B cell (primary cell): ENCODE measurements at regions not wholly inside any gene's neighbourhood (a gene's known extent, or its start where the extent isn't known, plus 50 kb on each side); places are given as distances from the start of the nearest gene placed in this dataset.

Experiments
- ATAC-seq: fragments of 200-7000 bp; cut with Tn5 transposase; one replicate; pipeline ENCODE4 v1.10.0; 2021; ENCODE audit warnings: low read depth, mild to moderate bottlenecking, moderate number of reproducible peaks, moderate library complexity
- CTCF ChIA-PET: fragments of 350-600 bp; sonication (Branson Sonifier 250); formaldehyde crosslinking; loops from one replicate; lab custom pipeline; 2021; ENCODE audit warnings: antibody characterized with exemption, inconsistent platforms; lab: Charles Lee
- POLR2A ChIA-PET: fragments of 350-600 bp; sonication (Branson Sonifier 250); formaldehyde crosslinking; loops from one replicate; lab custom pipeline; 2021; ENCODE audit warnings: antibody characterized with exemption; lab: Charles Lee
- DNase-seq: peaks from one replicate; pipeline ENCODE4 v3.0.0; 2013
- H2AFZ ChIP-seq: 2 replicates; pipeline ENCODE4 v1.6.1; 2012; ENCODE audit warnings: mild to moderate bottlenecking, low read depth, low read length; ENCODE audit not compliant: insufficient read depth, poor library complexity, severe bottlenecking
- H3K27ac ChIP-seq, 2 donors: 1 replicate in 1 of 2; 2 replicates in 1 of 2; pipeline ENCODE4 v1.5.1; 2012 to 2013; ENCODE audit warnings: low read length in 2 of 2, mild to moderate bottlenecking in 2 of 2, moderate library complexity in 1 of 2
- H3K27me3 ChIP-seq, 4 experiments: fragments of 200-600 bp in 1 of 4; sonication (generic) in 1 of 4; replicated peaks in 1 of 4; 1 replicate in 2 of 4; 2 replicates in 2 of 4; pipeline versions ENCODE4 v1.6.1 to v1.7.0; 2013 to 2016; ENCODE audit warnings: low read length in 3 of 4, mild to moderate bottlenecking in 2 of 4, mixed read lengths in 1 of 4, moderate library complexity in 1 of 4; ENCODE audit not compliant: insufficient read depth in 4 of 4, control insufficient read depth in 3 of 4; ENCODE audit errors: control extremely low read depth in 1 of 4
- H3K36me3 ChIP-seq, 2 experiments: replicated peaks in 1 of 2; 1 replicate in 1 of 2; 2 replicates in 1 of 2; pipeline versions ENCODE4 v1.6.1 to v1.7.1; 2013; ENCODE audit warnings: low read length in 1 of 2; ENCODE audit not compliant: insufficient read depth in 2 of 2, control insufficient read depth in 1 of 2; ENCODE audit errors: control extremely low read depth in 1 of 2, extremely low read depth in 1 of 2
- H3K4me1 ChIP-seq, 2 donors: fragments of 200-600 bp in 1 of 2; sonication (generic) in 1 of 2; 1 replicate in 1 of 2; 2 replicates in 1 of 2; pipeline versions ENCODE4 v1.5.1 to v1.6.1; 2013 to 2017; ENCODE audit warnings: low read length in 2 of 2; ENCODE audit not compliant: control insufficient read depth in 2 of 2, insufficient read depth in 2 of 2
- H3K4me2 ChIP-seq: replicated peaks from 2 replicates; pipeline ENCODE3; 2012; ENCODE audit warnings: mild to moderate bottlenecking, low read depth, low read length; ENCODE audit not compliant: poor library complexity, severe bottlenecking
- H3K4me3 ChIP-seq, 5 experiments: fragments of 200-600 bp in 1 of 5; sonication (generic) in 1 of 5; 1 replicate in 3 of 5; 2 replicates in 2 of 5; pipeline versions ENCODE4 v1.5.1 to v1.7.0; 2011 to 2016; ENCODE audit warnings: low read length in 4 of 5, mild to moderate bottlenecking in 4 of 5, low read depth in 2 of 5, control low read depth in 1 of 5, moderate library complexity in 1 of 5; ENCODE audit not compliant: insufficient read depth in 1 of 5; ENCODE audit errors: control extremely low read depth in 1 of 5, extremely low read depth in 1 of 5
- H3K79me2 ChIP-seq: fragments of 200-600 bp; sonication (generic); one replicate; pipeline ENCODE4 v1.6.0; 2016; ENCODE audit warnings: low read length; ENCODE audit not compliant: control insufficient read depth, insufficient read depth
- H3K9ac ChIP-seq: fragments of 200-600 bp; sonication (generic); 2 replicates; pipeline ENCODE4 v1.6.1; 2017; ENCODE audit warnings: mild to moderate bottlenecking, low read length, moderate library complexity
- H3K9me3 ChIP-seq, 3 donors: one replicate each; pipeline versions ENCODE4 v1.6.1 to v1.7.1; 2013; ENCODE audit warnings: low read length in 2 of 3; ENCODE audit not compliant: control insufficient read depth in 2 of 3, insufficient read depth in 1 of 3; ENCODE audit errors: control extremely low read depth in 1 of 3
- H4K20me1 ChIP-seq: 2 replicates; pipeline ENCODE4 v1.6.0; 2012; ENCODE audit warnings: mild to moderate bottlenecking, low read length; ENCODE audit not compliant: insufficient read depth, control insufficient read depth, poor library complexity, severe bottlenecking
- H3K27ac Mint-ChIP-seq: one replicate; pipeline ENCODE4 v1.8.0; 2021; ENCODE audit warnings: mixed read lengths
- H3K27me3 Mint-ChIP-seq: one replicate; pipeline ENCODE4 v1.8.0; 2021; ENCODE audit warnings: mixed read lengths
- H3K4me1 Mint-ChIP-seq: one replicate; pipeline ENCODE4 v1.8.0; 2021; ENCODE audit warnings: mixed read lengths
- H3K4me3 Mint-ChIP-seq: one replicate; pipeline ENCODE4 v1.8.0; 2021; ENCODE audit warnings: mixed read lengths
- H3K9me3 Mint-ChIP-seq: one replicate; pipeline ENCODE4 v1.8.0; 2022; ENCODE audit warnings: mixed read lengths; ENCODE audit not compliant: insufficient read depth
- CTCF ChIP-seq: fragments of 200-600 bp; IDR thresholded peaks from one replicate; pipeline ENCODE4 v1.8.0; 2022; ENCODE audit warnings: antibody characterized with exemption, mild to moderate bottlenecking
- EZH2 ChIP-seq: IDR thresholded peaks from 2 replicates; pipeline ENCODE4 v1.6.1; 2012; ENCODE audit warnings: borderline replicate concordance, low read depth, mild to moderate bottlenecking, moderate library complexity, low read length; ENCODE audit not compliant: insufficient read depth, poor library complexity, severe bottlenecking
- WGBS: methylation state at CpG from one replicate; pipeline ENCODE4 v1.1.5; 2013; ENCODE audit warnings: missing lambda C conversion rate; ENCODE audit not compliant: insufficient coverage; 5-methylcytosine and 5-hydroxymethylcytosine counted together
- intact Hi-C: fragments of 100-400 bp; cut with micrococcal nuclease; formaldehyde crosslinking; loops from one replicate; pipeline ENCODE4 v1.10.0; 2022

- no peaks in the 10 kb centered on the region for H4K20me1 ChIP-seq
- H3K27me3 Mint-ChIP-seq = no peaks in the 10 kb centered on the region
- CTCF ChIA-PET = no interaction called here
Observed at GRCh38 chr2:67674668-67675067, 277.5 kb downstream of the ETAA1 start.

GRCh38 chr2:67684991-67685390 lies 287.9 kb downstream of the ETAA1 start:
- H3K4me3 Mint-ChIP-seq = no peak overlapping the region
- no peak overlapping the region for H3K27ac Mint-ChIP-seq
- H3K27me3 Mint-ChIP-seq = peaks cover 12% of the 10 kb centered on the region
- CTCF ChIA-PET = no interaction called here
- ATAC-seq = no peak
- no peak overlapping the region for H2AFZ ChIP-seq
- TF ChIP-seq CTCF = no peak
- H3K36me3 ChIP-seq = no peaks in the 10 kb centered on the region
- no peaks in the 10 kb centered on the region for H3K4me1 ChIP-seq
- H4K20me1 ChIP-seq = no peaks in the 10 kb centered on the region
- H3K27ac ChIP-seq = no peak overlapping the region
- no peaks in the 10 kb centered on the region for H3K9me3 Mint-ChIP-seq
- no CpG with 5 or more reads among the region's 2 CpGs for WGBS
- POLR2A ChIA-PET = no interaction called here
- H3K9me3 ChIP-seq = no peaks in the 10 kb centered on the region
- DNase-seq = no peak
- no peaks in the 10 kb centered on the region for H3K4me1 Mint-ChIP-seq
- H3K27me3 ChIP-seq = peaks cover 0 to 5% (median 0%) of the 10 kb centered on the region in 4 experiments
- intact Hi-C loops = no loop called here
- H3K4me3 ChIP-seq = no peak overlapping the region
- no peak overlapping the region for H3K9ac ChIP-seq
- no peak overlapping the region for H3K4me2 ChIP-seq
- H3K79me2 ChIP-seq = no peaks in the 10 kb centered on the region

More at GRCh38 chr2:67674668-67675067, 277.5 kb downstream of the ETAA1 start:
- Mint-ChIP-seq H3K4me1 (no peaks in the 10 kb centered on the region), H3K9me3 (no peaks in the 10 kb centered on the region), H3K27ac (no peak overlapping the region), H3K4me3 (no peak overlapping the region)
- DNase-seq = no peak
- no peak for ATAC-seq
- Histone ChIP-seq H2AFZ (no peak overlapping the region), H3K36me3 (no peaks in the 10 kb centered on the region), H3K27ac (no peak overlapping the region), H3K4me3 (no peak overlapping the region), H3K4me2 (no peak overlapping the region), H3K79me2 (no peaks in the 10 kb centered on the region), H3K9ac (no peak overlapping the region), H3K9me3 (no peaks in the 10 kb centered on the region), H3K27me3 (no peaks in the 10 kb centered on the region), H3K4me1 (no peaks in the 10 kb centered on the region)
- POLR2A ChIA-PET = no interaction called here
- 80% methylated on average over 2 of the region's 4 CpGs for WGBS
- TF ChIP-seq CTCF (no peak), EZH2 (no peak)
- intact Hi-C loops = no loop called here
